ENCODE measurements at regions not wholly inside any gene's neighbourhood (a gene's known extent, or its start where the extent isn't known, plus 50 kb on each side); places are given as distances from the start of the nearest gene placed in this dataset.

- Histone ChIP-seq H3K27ac (ENCODE audit: low read length) (no peak overlapping the region), H3K27me3 (ENCODE audit: control insufficient read depth, insufficient read depth) (no peaks in the 10 kb centered on the region), H3K4me1 (ENCODE audit: control insufficient read depth, insufficient read depth, low read length) (no peaks in the 10 kb centered on the region), H3K9me3 (ENCODE audit: control insufficient read depth, low read length) (no peaks in the 10 kb centered on the region), H3K4me3 (ENCODE audit: low read length) (no peak overlapping the region)
- DNase-seq: no peak
- no peak for ATAC-seq
- 90% methylated on average over 3 of the region's 3 CpGs for WGBS
- intact Hi-C loops (cut with DNase I): no loop called here
Observed at GRCh38 chr1:192022827-192023226, 135.4 kb upstream of the RGS18 start.

GRCh38 chr1:192024881-192025280 lies 133.4 kb upstream of the RGS18 start:
- no peak for DNase-seq
- 88% methylated on average over 2 of the region's 2 CpGs for WGBS
- ATAC-seq: no peak
- no peaks in the 10 kb centered on the region for H3K27me3 ChIP-seq (ENCODE audit: control insufficient read depth, insufficient read depth)
- no peaks in the 10 kb centered on the region for H3K9me3 ChIP-seq (ENCODE audit: control insufficient read depth, low read length)
- H3K27ac ChIP-seq (ENCODE audit: low read length): no peak overlapping the region
- intact Hi-C loops (cut with DNase I): no loop called here
- no peak overlapping the region for H3K4me3 ChIP-seq (ENCODE audit: low read length)
- no peaks in the 10 kb centered on the region for H3K4me1 ChIP-seq (ENCODE audit: control insufficient read depth, insufficient read depth, low read length)

- ATAC-seq (no peak), DNase-seq (no peak)
- 64% methylated on average over 1 of the region's 1 CpG for WGBS
- H3K9me3 ChIP-seq (ENCODE audit: control insufficient read depth, low read length): no peaks in the 10 kb centered on the region
- no peaks in the 10 kb centered on the region for H3K4me1 ChIP-seq (ENCODE audit: control insufficient read depth, insufficient read depth, low read length)
- H3K4me3 ChIP-seq (ENCODE audit: low read length): no peak overlapping the region
- no peaks in the 10 kb centered on the region for H3K27me3 ChIP-seq (ENCODE audit: control insufficient read depth, insufficient read depth)
- no peak overlapping the region for H3K27ac ChIP-seq (ENCODE audit: low read length)
- intact Hi-C loops (cut with DNase I): no loop called here
Observed at GRCh38 chr1:192038567-192038966, 119.7 kb upstream of the RGS18 start.

- Histone ChIP-seq H3K27me3 (ENCODE audit: control insufficient read depth, insufficient read depth) (no peaks in the 10 kb centered on the region), H3K9me3 (ENCODE audit: control insufficient read depth, low read length) (no peaks in the 10 kb centered on the region), H3K27ac (ENCODE audit: low read length) (no peak overlapping the region), H3K4me3 (ENCODE audit: low read length) (no peak overlapping the region), H3K4me1 (ENCODE audit: control insufficient read depth, insufficient read depth, low read length) (no peaks in the 10 kb centered on the region)
- WGBS: 45% methylated on average over 3 of the region's 3 CpGs
- intact Hi-C loops (cut with DNase I): no loop called here
- DNase-seq: no peak
- no peak for ATAC-seq
Observed at GRCh38 chr1:192045131-192045530, 113.1 kb upstream of the RGS18 start.

GRCh38 chr1:192053531-192053971 lies 104.7 kb upstream of the RGS18 start:
- WGBS: 49% methylated on average over 2 of the region's 2 CpGs
- intact Hi-C loops (cut with DNase I): no loop called here

GRCh38 chr1:192057766-192058165 lies 100.5 kb upstream of the RGS18 start:
- ATAC-seq: no peak
- Histone ChIP-seq H3K27me3 (ENCODE audit: control insufficient read depth, insufficient read depth) (no peaks in the 10 kb centered on the region), H3K27ac (ENCODE audit: low read length) (no peak overlapping the region), H3K9me3 (ENCODE audit: control insufficient read depth, low read length) (no peaks in the 10 kb centered on the region), H3K4me3 (ENCODE audit: low read length) (no peak overlapping the region), H3K4me1 (ENCODE audit: control insufficient read depth, insufficient read depth, low read length) (no peaks in the 10 kb centered on the region)
- intact Hi-C loops (cut with DNase I): no loop called here
- DNase-seq: no peak
- WGBS: 43% methylated on average over 2 of the region's 2 CpGs

More at GRCh38 chr1:192053531-192053971, 104.7 kb upstream of the RGS18 start:
- Histone ChIP-seq H3K9me3 (ENCODE audit: control insufficient read depth, low read length) (no peaks in the 10 kb centered on the region), H3K4me1 (ENCODE audit: control insufficient read depth, insufficient read depth, low read length) (no peaks in the 10 kb centered on the region), H3K27me3 (ENCODE audit: control insufficient read depth, insufficient read depth) (no peaks in the 10 kb centered on the region), H3K4me3 (ENCODE audit: low read length) (no peak overlapping the region), H3K27ac (ENCODE audit: low read length) (no peak overlapping the region)
- ATAC-seq (no peak), DNase-seq (no peak)

GRCh38 chr1:192059407-192059806 lies 98.9 kb upstream of the RGS18 start:
- no peak for DNase-seq
- no peak for ATAC-seq
- Histone ChIP-seq H3K27ac (ENCODE audit: low read length) (no peak overlapping the region), H3K4me1 (ENCODE audit: control insufficient read depth, insufficient read depth, low read length) (no peaks in the 10 kb centered on the region), H3K4me3 (ENCODE audit: low read length) (no peak overlapping the region), H3K9me3 (ENCODE audit: control insufficient read depth, low read length) (no peaks in the 10 kb centered on the region), H3K27me3 (ENCODE audit: control insufficient read depth, insufficient read depth) (no peaks in the 10 kb centered on the region)
- 65% methylated on average over 1 of the region's 1 CpG for WGBS
- intact Hi-C loops (cut with DNase I): no loop called here

- H3K27me3 ChIP-seq (ENCODE audit: control insufficient read depth, insufficient read depth): no peaks in the 10 kb centered on the region
- no peak overlapping the region for H3K4me3 ChIP-seq (ENCODE audit: low read length)
- WGBS: 60% methylated on average over 2 of the region's 2 CpGs
- no peaks in the 10 kb centered on the region for H3K9me3 ChIP-seq (ENCODE audit: control insufficient read depth, low read length)
- H3K4me1 ChIP-seq (ENCODE audit: control insufficient read depth, insufficient read depth, low read length): no peaks in the 10 kb centered on the region
- no peak for DNase-seq
- ATAC-seq: no peak
- intact Hi-C loops (cut with DNase I): no loop called here
- H3K27ac ChIP-seq (ENCODE audit: low read length): no peak overlapping the region
Observed at GRCh38 chr1:192061556-192061955, 96.7 kb upstream of the RGS18 start.

- Histone ChIP-seq H3K27me3 (ENCODE audit: control insufficient read depth, insufficient read depth) (no peaks in the 10 kb centered on the region), H3K27ac (ENCODE audit: low read length) (no peak overlapping the region), H3K9me3 (ENCODE audit: control insufficient read depth, low read length) (no peaks in the 10 kb centered on the region), H3K4me3 (ENCODE audit: low read length) (no peak overlapping the region), H3K4me1 (ENCODE audit: control insufficient read depth, insufficient read depth, low read length) (no peaks in the 10 kb centered on the region)
- 58% methylated on average over 3 of the region's 3 CpGs for WGBS
- intact Hi-C loops (cut with DNase I): no loop called here
- DNase-seq (no peak), ATAC-seq (no peak)
Observed at GRCh38 chr1:192065087-192065486, 93.2 kb upstream of the RGS18 start.

GRCh38 chr1:192066202-192066601 lies 92.1 kb upstream of the RGS18 start:
- 66% methylated on average over 4 of the region's 4 CpGs for WGBS
- no peak for ATAC-seq
- no peak overlapping the region for H3K4me3 ChIP-seq (ENCODE audit: low read length)
- no peaks in the 10 kb centered on the region for H3K9me3 ChIP-seq (ENCODE audit: control insufficient read depth, low read length)
- no peak for DNase-seq
- H3K4me1 ChIP-seq (ENCODE audit: control insufficient read depth, insufficient read depth, low read length): no peaks in the 10 kb centered on the region
- H3K27me3 ChIP-seq (ENCODE audit: control insufficient read depth, insufficient read depth): no peaks in the 10 kb centered on the region
- no peak overlapping the region for H3K27ac ChIP-seq (ENCODE audit: low read length)
- intact Hi-C loops (cut with DNase I): no loop called here

GRCh38 chr1:192067360-192067759 lies 90.9 kb upstream of the RGS18 start:
- ATAC-seq (no peak), DNase-seq (no peak)
- 67% methylated on average over 3 of the region's 3 CpGs for WGBS
- Histone ChIP-seq H3K4me3 (ENCODE audit: low read length) (no peak overlapping the region), H3K4me1 (ENCODE audit: control insufficient read depth, insufficient read depth, low read length) (no peaks in the 10 kb centered on the region), H3K27ac (ENCODE audit: low read length) (no peak overlapping the region), H3K9me3 (ENCODE audit: control insufficient read depth, low read length) (no peaks in the 10 kb centered on the region), H3K27me3 (ENCODE audit: control insufficient read depth, insufficient read depth) (no peaks in the 10 kb centered on the region)
- intact Hi-C loops (cut with DNase I): no loop called here

GRCh38 chr1:192070213-192070612 lies 88.0 kb upstream of the RGS18 start:
- ATAC-seq (no peak), DNase-seq (no peak)
- Histone ChIP-seq H3K4me3 (ENCODE audit: low read length) (no peak overlapping the region), H3K9me3 (ENCODE audit: control insufficient read depth, low read length) (no peaks in the 10 kb centered on the region), H3K27me3 (ENCODE audit: control insufficient read depth, insufficient read depth) (no peaks in the 10 kb centered on the region), H3K4me1 (ENCODE audit: control insufficient read depth, insufficient read depth, low read length) (no peaks in the 10 kb centered on the region), H3K27ac (ENCODE audit: low read length) (no peak overlapping the region)
- intact Hi-C loops (cut with DNase I): no loop called here
- 85% methylated on average over 2 of the region's 2 CpGs for WGBS

Data from right cardiac atrium (tissue), 5 donors.